GM19351 (cell line): ENCODE measurements at regions not wholly inside any gene's neighbourhood (a gene's known extent, or its start where the extent isn't known, plus 50 kb on each side); places are given as distances from the start of the nearest gene placed in this dataset.
A peak's percentile ranks its signal among the peaks of the same experiment; 100 is the strongest.

Experiments
- ATAC-seq: cut with Tn5 transposase; IDR thresholded peaks from one replicate; pipeline ENCODE4 v1.9.1; 2021; ENCODE audit warnings: mild to moderate bottlenecking, moderate library complexity; ENCODE audit not compliant: unreplicated experiment

- no peak for ATAC-seq
These were observed 389.7 kb upstream of the FAM241A start for GRCh38 chr4:111755571-111755970.

DNA sequence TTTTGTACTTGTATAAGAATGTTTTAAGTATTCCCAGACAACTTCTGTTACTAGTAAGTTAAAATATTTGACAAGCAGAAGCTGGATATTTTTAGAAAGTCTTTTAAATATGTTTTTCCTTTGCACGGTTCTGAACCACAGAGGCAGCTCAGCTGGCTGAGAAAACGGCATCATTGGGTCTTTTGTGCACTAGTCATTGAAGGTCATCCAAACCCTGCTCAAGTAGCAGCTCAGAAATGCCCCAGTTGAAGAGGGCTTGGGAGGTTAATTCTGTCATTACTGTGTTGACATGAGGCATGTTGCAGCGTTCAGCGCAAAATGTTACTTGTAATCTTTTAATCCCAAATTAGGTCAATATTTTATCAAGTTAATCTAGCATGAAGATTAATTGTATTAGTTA, 383.7 kb upstream of the FAM241A start:
- no peak for ATAC-seq

- ATAC-seq: no peak
These were observed 374.7 kb upstream of the FAM241A start for GRCh38 chr4:111770514-111770913.

DNA sequence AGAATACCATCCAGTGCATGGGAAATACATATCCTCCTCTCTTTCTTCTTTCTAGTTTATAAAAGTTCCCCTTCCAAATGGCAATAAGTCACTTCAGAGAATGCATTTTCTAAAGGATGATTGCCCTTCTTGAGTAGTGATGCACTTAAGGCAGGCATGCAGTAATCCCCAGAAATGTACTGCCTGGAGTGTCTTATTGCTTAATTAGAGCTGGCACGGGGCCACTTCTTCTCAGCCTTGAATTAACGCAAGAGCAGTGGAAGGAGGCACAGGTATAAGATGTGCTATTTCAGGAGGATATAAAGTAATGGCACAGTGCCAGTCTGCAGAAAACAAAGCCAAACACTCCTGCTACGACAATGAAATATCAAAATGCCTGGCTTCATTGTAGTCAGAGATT, 371.4 kb upstream of the FAM241A start:
- ATAC-seq: no peak

DNA sequence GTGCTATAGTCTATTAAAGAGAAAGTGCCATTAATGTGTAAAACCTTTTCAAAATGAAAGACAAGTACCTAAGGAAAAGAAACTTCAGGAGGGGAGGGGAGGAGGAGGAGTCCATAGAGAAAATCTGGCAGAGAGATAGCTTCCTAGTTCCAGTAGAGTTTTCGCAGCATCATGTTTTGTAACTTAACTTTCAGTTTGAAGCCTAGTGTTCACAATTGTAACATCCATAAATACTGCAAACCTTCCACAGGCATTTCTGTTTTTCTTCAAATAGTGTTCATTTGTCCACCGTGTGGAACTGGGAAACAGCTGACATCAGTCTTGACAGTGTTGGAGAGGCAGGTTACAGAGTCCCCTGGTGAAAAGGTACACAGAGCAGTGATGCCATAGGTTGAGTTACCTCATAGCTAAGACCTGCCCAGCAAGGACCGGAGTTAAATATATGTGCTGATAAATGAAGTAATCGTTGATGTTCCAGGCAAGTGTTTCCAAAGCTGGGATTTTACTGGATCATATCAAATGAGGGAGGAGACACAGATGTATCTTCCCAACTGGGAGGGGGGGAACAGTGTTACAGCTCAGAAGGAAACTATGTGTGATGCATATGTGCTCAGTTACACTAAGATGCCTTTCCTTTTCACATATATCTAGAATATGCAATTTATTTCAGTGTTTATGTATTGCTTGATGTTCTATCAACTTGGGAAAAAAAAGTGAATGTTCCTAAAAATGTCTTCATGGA, 369.5 kb upstream of the FAM241A start:
- ATAC-seq: no peak

- no peak for ATAC-seq
These were observed 368.7 kb upstream of the FAM241A start for GRCh38 chr4:111776561-111776960.

DNA sequence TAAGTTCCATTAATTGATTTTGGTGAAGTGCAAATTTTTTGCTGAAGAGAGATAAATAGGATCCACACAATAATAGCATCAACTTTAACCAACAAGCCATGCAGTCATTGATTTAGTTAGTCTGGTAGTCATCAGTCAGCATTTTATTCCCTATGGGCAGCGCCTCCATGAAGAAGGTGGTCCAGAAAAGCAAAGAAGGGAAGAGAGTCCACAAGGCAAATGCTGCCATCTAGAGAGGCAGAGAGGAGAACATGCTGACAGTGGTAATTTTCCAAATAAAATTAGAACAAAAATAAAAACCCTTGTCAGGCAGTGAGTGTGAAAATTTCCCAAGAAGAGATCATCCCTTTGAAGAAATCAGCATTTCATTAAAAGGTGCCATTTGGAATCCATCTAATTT, 366.7 kb upstream of the FAM241A start:
- no peak for ATAC-seq

DNA sequence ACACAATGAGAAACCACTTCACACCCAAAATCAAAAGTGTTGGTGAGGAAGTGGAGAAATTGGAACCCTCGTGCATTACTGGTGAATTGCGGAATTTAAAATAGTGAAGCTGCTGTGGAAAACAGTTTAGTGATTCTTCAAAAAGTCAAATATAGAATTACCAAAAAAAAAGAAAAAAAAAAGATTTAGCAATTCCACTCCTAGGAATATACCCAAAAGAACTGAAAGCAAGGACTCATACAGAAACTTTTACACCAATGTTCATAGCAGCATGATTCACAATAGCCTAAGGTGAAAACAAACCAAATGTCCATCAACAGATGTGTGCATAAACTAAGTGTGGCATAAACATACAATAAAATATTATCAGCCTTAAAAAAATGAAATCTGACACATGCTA, 364.3 kb upstream of the FAM241A start:
- no peak for ATAC-seq

DNA sequence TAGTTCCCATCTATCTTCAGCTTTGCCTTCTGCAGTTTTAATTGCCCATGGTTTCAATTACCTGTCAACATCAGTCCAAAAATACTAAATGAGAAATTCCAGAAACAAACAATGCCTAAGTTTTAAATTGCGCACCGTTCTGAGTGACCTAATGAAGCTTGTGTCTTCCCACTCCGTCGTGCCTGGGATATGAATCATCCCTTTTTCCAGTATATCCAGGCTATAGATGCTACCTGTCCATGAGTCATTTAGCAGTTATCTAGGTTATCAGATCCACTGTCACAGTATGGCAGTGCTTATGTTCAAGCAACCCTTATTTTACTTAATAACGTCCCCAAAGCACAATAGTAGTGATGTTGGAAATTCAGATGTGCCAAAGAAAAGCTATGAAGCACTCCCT, 363.6 kb upstream of the FAM241A start:
- ATAC-seq: no peak

- ATAC-seq: no peak
These were observed 357.2 kb upstream of the FAM241A start for GRCh38 chr4:111788099-111788498.

DNA sequence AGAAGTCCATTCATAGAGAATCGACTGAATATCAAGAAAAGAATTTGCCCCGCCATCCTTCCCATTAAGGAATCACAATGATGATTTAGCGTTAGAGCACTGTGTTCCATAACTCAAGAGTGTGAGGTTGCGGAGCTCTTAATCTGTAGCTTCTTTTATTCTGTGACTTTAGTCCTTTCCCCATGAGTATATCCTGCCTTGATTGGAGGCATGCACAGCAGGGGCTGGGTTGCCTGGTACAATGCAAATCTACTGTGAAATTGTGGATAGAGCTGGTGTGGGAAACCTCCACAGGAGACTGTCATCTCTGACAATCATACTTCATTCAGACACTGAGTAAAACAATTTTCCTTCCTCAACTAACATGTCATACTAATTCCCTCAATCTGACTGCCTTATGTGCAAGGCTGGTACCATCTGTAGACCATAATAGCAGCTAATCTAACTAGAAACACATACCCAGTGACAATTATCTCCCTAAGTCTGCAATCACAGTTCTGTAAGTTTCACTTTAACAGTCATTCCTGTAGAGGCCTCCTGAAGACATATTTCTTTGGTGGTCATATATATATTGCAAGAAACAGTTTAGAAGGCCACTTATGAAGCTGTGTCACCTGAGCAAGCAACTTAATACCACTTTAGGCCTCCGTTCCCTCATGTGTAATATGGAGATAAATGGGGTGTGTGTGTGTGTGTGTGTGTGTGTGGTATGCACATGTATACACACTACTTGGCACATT, 355.2 kb upstream of the FAM241A start:
- ATAC-seq: peak; percentile 67

DNA sequence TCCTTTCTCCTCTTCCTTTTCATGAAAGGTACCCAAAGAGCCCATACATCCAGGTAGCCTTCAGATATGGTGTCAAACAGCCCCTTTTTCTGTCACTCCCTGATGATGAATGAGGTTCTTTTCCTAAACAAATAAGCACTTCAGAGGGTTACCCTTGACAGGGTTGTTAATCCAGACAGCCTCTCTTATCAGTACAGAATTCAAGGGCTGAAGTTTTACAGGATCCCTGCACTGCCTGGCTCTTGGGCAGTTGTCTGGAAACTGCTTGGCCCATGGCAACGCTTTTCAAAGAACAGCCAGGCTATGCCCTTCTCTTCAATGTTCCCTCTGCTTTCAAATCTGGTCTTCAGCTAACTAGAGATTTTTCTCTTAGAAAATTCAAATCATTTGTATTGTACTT, 352.6 kb upstream of the FAM241A start:
- no peak for ATAC-seq

GRCh38 chr4:111793433-111794091, 351.7 kb upstream of the FAM241A start:
- ATAC-seq: no peak

GRCh38 chr4:111797455-111798163, 347.6 kb upstream of the FAM241A start:
- ATAC-seq: no peak

- no peak for ATAC-seq
These were observed 346.4 kb upstream of the FAM241A start for GRCh38 chr4:111798840-111799239.

DNA sequence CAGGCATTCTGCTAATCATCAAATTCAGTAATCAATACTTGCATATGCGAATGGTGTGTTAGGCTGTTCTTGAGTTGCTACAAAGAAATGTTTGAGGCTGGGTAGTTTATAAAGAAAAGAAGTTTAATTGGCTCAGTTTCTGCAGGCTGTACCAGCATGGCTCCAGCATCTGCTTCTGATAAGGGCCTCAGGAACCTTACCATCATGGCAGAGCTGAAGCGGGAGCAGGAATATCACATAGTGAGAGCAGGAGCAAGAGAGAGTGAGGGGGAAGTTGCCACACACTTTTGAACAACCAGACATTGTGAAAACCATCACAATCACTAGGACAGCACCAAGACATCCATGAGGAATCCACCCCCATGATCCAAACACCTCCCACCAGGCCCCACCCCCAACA, 344.7 kb upstream of the FAM241A start:
- ATAC-seq: no peak

GRCh38 chr4:111802191-111802590, 343.1 kb upstream of the FAM241A start:
- ATAC-seq: no peak

DNA sequence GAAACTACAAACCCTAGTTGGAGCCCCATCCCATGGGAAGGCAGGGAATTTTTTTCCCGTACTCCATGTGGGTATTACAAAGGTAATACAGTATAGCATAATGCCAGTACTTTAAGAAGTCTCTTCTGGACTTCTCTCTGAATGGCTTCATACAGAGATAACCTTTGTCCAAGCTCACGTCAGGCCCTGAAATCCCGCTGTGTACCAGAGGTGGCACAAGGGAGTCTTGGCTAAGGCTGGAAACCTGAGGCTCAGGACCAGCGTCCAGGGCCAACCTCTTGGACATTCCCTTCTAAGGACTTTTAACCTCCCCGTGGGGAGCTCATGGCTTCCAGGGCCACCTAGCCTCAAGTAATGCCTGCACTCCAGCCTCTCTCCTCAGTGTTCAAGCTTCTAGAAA, 338.9 kb upstream of the FAM241A start:
- peak; percentile 44 for ATAC-seq

DNA sequence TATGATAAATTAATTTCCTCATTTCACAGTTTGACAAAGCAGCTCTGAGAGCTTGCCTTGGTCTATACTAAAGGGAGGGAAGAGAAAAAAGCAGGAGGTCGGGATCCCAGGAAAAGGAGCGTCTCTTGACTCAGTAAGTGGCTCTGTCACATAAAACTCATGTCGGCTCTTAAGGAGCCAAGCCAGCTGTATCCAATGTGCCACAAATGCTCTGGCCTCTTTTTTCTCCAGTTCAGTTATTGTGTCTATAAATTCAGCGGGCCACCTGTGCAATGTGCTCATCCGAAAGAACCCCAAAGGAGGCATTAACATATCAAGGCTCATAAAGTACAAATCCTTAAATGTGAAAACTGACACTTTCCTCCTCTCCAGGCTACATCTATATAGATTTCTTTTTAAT, 337.7 kb upstream of the FAM241A start:
- ATAC-seq: no peak

DNA sequence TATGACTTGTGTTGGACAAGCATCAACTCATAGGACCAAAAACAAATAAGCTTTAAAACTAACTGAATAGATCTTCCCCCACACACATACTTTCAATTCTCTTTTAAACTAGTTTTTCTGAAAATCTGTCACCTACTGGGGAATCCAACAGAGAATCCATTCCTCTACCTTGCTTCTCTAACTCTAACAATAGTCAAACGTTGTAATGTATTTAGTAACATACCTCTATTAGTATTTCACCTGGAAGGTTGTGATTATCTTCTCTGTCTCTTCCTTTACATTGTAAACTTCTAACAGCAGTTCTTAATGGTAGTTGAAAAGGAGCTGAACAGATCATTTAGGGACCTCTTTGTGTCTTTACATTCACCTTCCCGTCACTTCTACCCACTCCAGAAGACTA, 337.1 kb upstream of the FAM241A start:
- no peak for ATAC-seq

DNA sequence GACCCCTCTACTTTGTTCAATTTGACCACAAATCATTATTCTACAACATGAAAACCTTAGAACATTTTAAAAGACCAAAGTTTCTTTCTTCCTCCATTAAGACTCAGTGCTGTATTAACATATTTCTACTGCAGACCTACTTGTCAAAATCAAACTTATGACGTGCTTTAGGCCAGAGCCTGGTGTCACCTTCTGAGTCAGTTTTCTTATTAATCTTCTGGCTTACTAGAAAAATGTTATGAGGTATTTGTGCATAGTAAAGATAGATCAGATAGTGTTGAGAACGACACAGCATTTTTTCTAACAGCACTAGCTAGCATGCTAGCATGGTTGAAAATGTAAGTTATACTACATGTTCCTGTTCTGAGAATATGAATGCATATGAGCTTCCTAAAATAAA, 333.6 kb upstream of the FAM241A start:
- no peak for ATAC-seq
